ENCODE measurements at regions not wholly inside any gene's neighbourhood (a gene's known extent, or its start where the extent isn't known, plus 50 kb on each side); places are given as distances from the start of the nearest gene placed in this dataset.

DNA sequence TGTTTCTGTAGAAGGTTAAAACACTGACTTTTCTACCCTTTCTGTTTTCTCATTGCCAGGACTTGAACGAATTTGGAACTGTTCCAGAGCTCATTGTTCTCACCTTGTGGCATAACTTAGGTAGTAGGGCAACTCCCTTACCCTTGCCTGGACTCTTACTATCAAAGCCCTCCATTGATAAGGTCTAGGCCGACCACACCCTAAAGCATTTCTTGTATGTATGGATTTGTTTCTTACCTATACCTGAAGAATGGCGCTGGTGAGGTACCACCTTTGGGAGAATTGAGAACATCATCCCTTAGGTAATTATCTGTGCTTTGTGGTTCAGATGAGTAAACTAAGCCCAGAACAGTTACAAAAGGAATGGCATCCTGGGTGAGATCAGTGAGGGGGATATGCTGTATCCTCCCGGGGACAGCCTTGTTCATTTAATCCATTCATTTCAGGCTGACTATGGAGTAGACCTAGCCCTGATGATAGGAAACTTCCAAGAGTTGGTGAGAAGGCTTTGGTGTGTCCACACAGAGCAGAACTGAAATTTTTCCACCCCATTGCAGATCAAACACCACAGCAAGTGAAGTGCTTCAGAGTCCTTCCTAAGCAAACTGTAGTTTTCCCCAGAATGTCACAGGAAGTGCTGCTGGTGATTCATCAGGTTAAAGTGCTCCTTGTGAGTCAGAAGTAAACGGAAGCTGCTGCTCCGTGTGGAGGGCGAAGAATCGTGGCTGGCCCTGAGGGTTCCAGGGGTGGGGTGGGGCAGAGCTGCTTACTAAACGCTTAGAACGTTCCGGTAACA, 113.0 kb downstream of the TEX26 start:
- TF ChIP-seq, protein P1, sequence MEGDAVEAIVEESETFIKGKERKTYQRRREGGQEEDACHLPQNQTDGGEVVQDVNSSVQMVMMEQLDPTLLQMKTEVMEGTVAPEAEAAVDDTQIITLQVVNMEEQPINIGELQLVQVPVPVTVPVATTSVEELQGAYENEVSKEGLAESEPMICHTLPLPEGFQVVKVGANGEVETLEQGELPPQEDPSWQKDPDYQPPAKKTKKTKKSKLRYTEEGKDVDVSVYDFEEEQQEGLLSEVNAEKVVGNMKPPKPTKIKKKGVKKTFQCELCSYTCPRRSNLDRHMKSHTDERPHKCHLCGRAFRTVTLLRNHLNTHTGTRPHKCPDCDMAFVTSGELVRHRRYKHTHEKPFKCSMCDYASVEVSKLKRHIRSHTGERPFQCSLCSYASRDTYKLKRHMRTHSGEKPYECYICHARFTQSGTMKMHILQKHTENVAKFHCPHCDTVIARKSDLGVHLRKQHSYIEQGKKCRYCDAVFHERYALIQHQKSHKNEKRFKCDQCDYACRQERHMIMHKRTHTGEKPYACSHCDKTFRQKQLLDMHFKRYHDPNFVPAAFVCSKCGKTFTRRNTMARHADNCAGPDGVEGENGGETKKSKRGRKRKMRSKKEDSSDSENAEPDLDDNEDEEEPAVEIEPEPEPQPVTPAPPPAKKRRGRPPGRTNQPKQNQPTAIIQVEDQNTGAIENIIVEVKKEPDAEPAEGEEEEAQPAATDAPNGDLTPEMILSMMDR (IDR thresholded peaks at IDR 0.05), result no peak
- no peak for TF ChIP-seq POLR2A (IDR thresholded peaks at IDR 0.05)

Data from testis (tissue), 2 donors.